Ishikawa (cell line): ENCODE measurements at regions not wholly inside any gene's neighbourhood (a gene's known extent, or its start where the extent isn't known, plus 50 kb on each side); places are given as distances from the start of the nearest gene placed in this dataset.

ENCODE experiments used
- CEBPB ChIP-seq: IDR thresholded peaks from 2 replicates; pipeline ENCODE4 v1.6.1; 2012
- CREB1 ChIP-seq: IDR thresholded peaks from 2 replicates; pipeline ENCODE4 v1.6.1; 2012; ENCODE audit warnings: low read depth
- EGR1 ChIP-seq: IDR thresholded peaks from 2 replicates; pipeline ENCODE4 v1.6.1; 2012
- EP300 ChIP-seq: IDR thresholded peaks from 2 replicates; pipeline ENCODE4 v1.6.1; 2012; ENCODE audit warnings: borderline replicate concordance
- FOXM1 ChIP-seq: IDR thresholded peaks from 2 replicates; pipeline ENCODE4 v1.6.1; 2012; ENCODE audit warnings: low read depth, borderline replicate concordance
- MAX ChIP-seq: IDR thresholded peaks from 2 replicates; pipeline ENCODE4 v1.6.1; 2012
- NFIC ChIP-seq: IDR thresholded peaks from 2 replicates; pipeline ENCODE4 v1.6.1; 2012
- RAD21 ChIP-seq: IDR thresholded peaks from 2 replicates; pipeline ENCODE4 v1.6.1; 2012; ENCODE audit warnings: low read depth
- REST ChIP-seq: IDR thresholded peaks from 2 replicates; pipeline ENCODE4 v1.6.1; 2012; ENCODE audit warnings: low read depth, mild to moderate bottlenecking
- TAF1 ChIP-seq: IDR thresholded peaks from 2 replicates; pipeline ENCODE4 v1.6.1; 2012; ENCODE audit warnings: low read depth, mild to moderate bottlenecking
- TCF12 ChIP-seq: IDR thresholded peaks from 2 replicates; pipeline ENCODE4 v1.6.1; 2012; ENCODE audit warnings: low read depth
- TEAD4 ChIP-seq: IDR thresholded peaks from 2 replicates; pipeline ENCODE4 v1.6.1; 2012
- USF1 ChIP-seq: IDR thresholded peaks from 2 replicates; pipeline ENCODE4 v1.6.1; 2012
- YY1 ChIP-seq: IDR thresholded peaks from 2 replicates; pipeline ENCODE4 v1.6.1; 2012; ENCODE audit warnings: low read depth
- ZBTB7A ChIP-seq: IDR thresholded peaks from 2 replicates; pipeline ENCODE4 v1.6.1; 2012; ENCODE audit warnings: low read depth

- TF ChIP-seq REST, result no peak
- TF ChIP-seq YY1, result no peak
- TF ChIP-seq TCF12, result no peak
- no peak for TF ChIP-seq CEBPB
- no peak for TF ChIP-seq NFIC
- TF ChIP-seq TEAD4, result no peak
- TF ChIP-seq TAF1, result no peak
- no peak for TF ChIP-seq FOXM1
- no peak for TF ChIP-seq USF1
- TF ChIP-seq MAX, result no peak
- no peak for TF ChIP-seq CREB1
- TF ChIP-seq EGR1, result no peak
- TF ChIP-seq ZBTB7A, result no peak
- no peak for TF ChIP-seq EP300
- TF ChIP-seq RAD21, result no peak
Observed at GRCh38 chr3:117941015-117941414, 1093.6 kb downstream of the IGSF11 start.

- TF ChIP-seq FOXM1 (no peak), MAX (no peak), RAD21 (no peak), USF1 (no peak)
Observed at GRCh38 chr3:117941756-117942155, 1092.9 kb downstream of the IGSF11 start.

GRCh38 chr3:117954131-117954530 lies 1080.5 kb downstream of the IGSF11 start:
- TF ChIP-seq USF1, result no peak
- TF ChIP-seq TCF12, result no peak
- TF ChIP-seq YY1, result no peak
- no peak for TF ChIP-seq NFIC
- no peak for TF ChIP-seq EGR1
- no peak for TF ChIP-seq RAD21
- TF ChIP-seq CEBPB, result no peak
- TF ChIP-seq MAX, result no peak
- no peak for TF ChIP-seq CREB1
- TF ChIP-seq ZBTB7A, result no peak
- no peak for TF ChIP-seq TAF1
- no peak for TF ChIP-seq TEAD4
- TF ChIP-seq EP300, result no peak
- TF ChIP-seq REST, result no peak
- TF ChIP-seq FOXM1, result no peak

- TF ChIP-seq YY1, result no peak
- no peak for TF ChIP-seq EP300
- no peak for TF ChIP-seq CEBPB
- TF ChIP-seq TEAD4, result no peak
- no peak for TF ChIP-seq CREB1
- TF ChIP-seq TAF1, result no peak
- TF ChIP-seq TCF12, result no peak
- no peak for TF ChIP-seq RAD21
- no peak for TF ChIP-seq ZBTB7A
- TF ChIP-seq FOXM1, result no peak
- no peak for TF ChIP-seq REST
- no peak for TF ChIP-seq MAX
- no peak for TF ChIP-seq EGR1
- no peak for TF ChIP-seq NFIC
- TF ChIP-seq USF1, result no peak
Observed at GRCh38 chr3:117955196-117955595, 1079.5 kb downstream of the IGSF11 start.
